Mesendoderm (in vitro differentiated cells): ENCODE measurements at regions not wholly inside any gene's neighbourhood (a gene's known extent, or its start where the extent isn't known, plus 50 kb on each side); places are given as distances from the start of the nearest gene placed in this dataset.

ENCODE experiments used
- DNase-seq: peaks from one replicate; pipeline ENCODE4 v3.0.0; 2013
- H2AK5ac ChIP-seq: 2 replicates; pipeline ENCODE4 v1.6.1; 2013; ENCODE audit warnings: low read length, inconsistent platforms
- H2BK120ac ChIP-seq: 2 replicates; pipeline ENCODE4 v1.6.1; 2013; ENCODE audit warnings: low read depth, mild to moderate bottlenecking, low read length, moderate library complexity, mixed read lengths
- H2BK15ac ChIP-seq: replicated peaks from 2 replicates; pipeline ENCODE4 v1.6.1; 2013; ENCODE audit warnings: low read depth, mild to moderate bottlenecking, moderate library complexity
- H2BK5ac ChIP-seq: 2 replicates; pipeline ENCODE4 v1.6.1; 2013; ENCODE audit warnings: low read length, inconsistent platforms
- H3K18ac ChIP-seq: 2 replicates; pipeline ENCODE4 v1.6.1; 2013; ENCODE audit warnings: mild to moderate bottlenecking, low read length, mixed read lengths
- H3K23ac ChIP-seq: one replicate; pipeline ENCODE4 v1.6.1; 2013; ENCODE audit warnings: low read length
- H3K27ac ChIP-seq: 2 replicates; pipeline ENCODE4 v1.5.1; 2013; ENCODE audit warnings: low read depth, mild to moderate bottlenecking, inconsistent platforms, low read length, moderate library complexity
- H3K27me3 ChIP-seq: 2 replicates; pipeline ENCODE4 v1.6.1; 2013; ENCODE audit warnings: low read length, control low read depth, mild to moderate bottlenecking, inconsistent platforms; ENCODE audit not compliant: insufficient read depth, poor library complexity
- H3K36me3 ChIP-seq: 2 replicates; pipeline ENCODE4 v1.6.1; 2013; ENCODE audit warnings: low read length, inconsistent platforms; ENCODE audit not compliant: control insufficient read depth, insufficient read depth
- H3K4ac ChIP-seq: one replicate; pipeline ENCODE4 v1.6.1; 2013; ENCODE audit warnings: low read depth, mild to moderate bottlenecking, low read length, moderate library complexity
- H3K4me1 ChIP-seq: 2 replicates; pipeline ENCODE4 v1.6.1; 2013; ENCODE audit warnings: low read depth, low read length, inconsistent platforms; ENCODE audit not compliant: control insufficient read depth
- H3K4me2 ChIP-seq: 2 replicates; pipeline ENCODE4 v1.6.1; 2013; ENCODE audit warnings: low read length
- H3K4me3 ChIP-seq: 2 replicates; pipeline ENCODE4 v1.5.1; 2013; ENCODE audit warnings: mild to moderate bottlenecking, low read length
- H3K56ac ChIP-seq: one replicate; pipeline ENCODE4 v1.6.1; 2013; ENCODE audit warnings: low read length
- H3K79me1 ChIP-seq: 2 replicates; pipeline ENCODE4 v1.6.1; 2013; ENCODE audit warnings: low read length, inconsistent platforms
- H3K79me2 ChIP-seq: 2 replicates; pipeline ENCODE4 v1.6.1; 2013; ENCODE audit warnings: mild to moderate bottlenecking, low read length; ENCODE audit not compliant: control insufficient read depth, insufficient read depth
- H3K9ac ChIP-seq: 2 replicates; pipeline ENCODE4 v1.6.1; 2013; ENCODE audit warnings: low read length, inconsistent platforms
- H4K5ac ChIP-seq: one replicate; pipeline ENCODE4 v1.6.1; 2013; ENCODE audit warnings: low read length
- H4K8ac ChIP-seq: one replicate; pipeline ENCODE4 v1.6.1; 2013; ENCODE audit warnings: low read depth, mild to moderate bottlenecking, control low read depth, low read length, moderate library complexity
- WGBS: extraction: QIAGEN DNeasy Blood & Tissue Kit; methylation state at CpG from one replicate; pipeline ENCODE4 v1.1.7; 2013; ENCODE audit warnings: low lambda C conversion rate, missing lambda C conversion rate; ENCODE audit not compliant: insufficient coverage; ENCODE audit errors: extremely low coverage; 5-methylcytosine and 5-hydroxymethylcytosine counted together

- Histone ChIP-seq H3K4me3 (no peak overlapping the region), H3K27ac (no peak overlapping the region), H3K4ac (no peak overlapping the region), H3K4me2 (no peak overlapping the region), H4K8ac (no peak overlapping the region), H3K9ac (no peak overlapping the region), H3K23ac (no peak overlapping the region), H3K36me3 (no peaks in the 10 kb centered on the region), H2BK15ac (no peak overlapping the region), H2AK5ac (no peak overlapping the region), H3K79me2 (no peaks in the 10 kb centered on the region), H3K79me1 (no peaks in the 10 kb centered on the region), H4K5ac (no peak overlapping the region), H2BK5ac (no peak overlapping the region), H3K56ac (no peak overlapping the region), H2BK120ac (no peak overlapping the region), H3K27me3 (no peaks in the 10 kb centered on the region), H3K4me1 (peaks cover 2% of the 10 kb centered on the region), H3K18ac (no peak overlapping the region)
- no peak for DNase-seq
Measured at GRCh38 chr2:121001641-121002040, 266.0 kb downstream of the GLI2 start.

DNA sequence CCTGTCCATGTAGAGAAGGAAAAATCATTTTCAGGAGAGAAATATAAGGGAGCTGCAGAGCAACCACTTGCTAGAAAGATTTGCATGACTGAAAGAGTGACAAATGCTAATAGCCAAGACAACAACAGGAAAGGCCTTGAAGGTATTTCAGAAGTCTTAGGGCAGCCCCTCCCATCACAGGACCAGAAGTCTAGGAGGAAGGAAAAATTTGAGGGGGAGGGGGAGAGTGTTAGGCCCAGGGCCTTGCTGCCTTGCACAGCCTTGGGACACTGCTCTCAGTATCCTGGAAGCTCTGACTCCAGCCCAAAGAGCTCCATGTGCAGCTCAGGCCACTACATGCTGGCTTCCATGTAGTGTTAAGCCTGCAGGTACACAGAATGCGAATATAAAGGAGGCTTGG lies 266.9 kb downstream of the GLI2 start:
- Histone ChIP-seq H4K8ac (no peak overlapping the region), H3K79me1 (no peaks in the 10 kb centered on the region), H3K9ac (no peak overlapping the region), H3K18ac (no peak overlapping the region), H3K56ac (no peak overlapping the region), H3K27ac (no peak overlapping the region), H2AK5ac (no peak overlapping the region), H2BK5ac (no peak overlapping the region), H3K36me3 (no peaks in the 10 kb centered on the region), H3K4ac (no peak overlapping the region), H2BK15ac (no peak overlapping the region), H3K27me3 (no peaks in the 10 kb centered on the region), H4K5ac (no peak overlapping the region), H2BK120ac (no peak overlapping the region), H3K4me2 (no peak overlapping the region), H3K4me3 (no peak overlapping the region), H3K4me1 (peaks cover 2% of the 10 kb centered on the region), H3K79me2 (no peaks in the 10 kb centered on the region), H3K23ac (no peak overlapping the region)
- peak; percentile 82 for DNase-seq
- WGBS: no CpG with 5 or more reads among the region's 1 CpG

GRCh38 chr2:121003391-121003790 lies 267.7 kb downstream of the GLI2 start:
- Histone ChIP-seq H2BK5ac (no peak overlapping the region), H3K18ac (no peak overlapping the region), H3K4ac (no peak overlapping the region), H3K36me3 (no peaks in the 10 kb centered on the region), H3K4me3 (no peak overlapping the region), H4K8ac (no peak overlapping the region), H3K27me3 (no peaks in the 10 kb centered on the region), H3K56ac (no peak overlapping the region), H3K4me1 (peaks cover 2% of the 10 kb centered on the region), H3K79me2 (no peaks in the 10 kb centered on the region), H2AK5ac (no peak overlapping the region), H3K79me1 (no peaks in the 10 kb centered on the region), H3K9ac (no peak overlapping the region), H3K23ac (no peak overlapping the region), H3K27ac (no peak overlapping the region), H3K4me2 (no peak overlapping the region), H2BK15ac (no peak overlapping the region), H4K5ac (no peak overlapping the region), H2BK120ac (no peak overlapping the region)
- DNase-seq: no peak
- no CpG with 5 or more reads among the region's 5 CpGs for WGBS

- Histone ChIP-seq H2AK5ac (no peak overlapping the region), H3K27me3 (no peaks in the 10 kb centered on the region), H2BK15ac (no peak overlapping the region), H3K79me2 (no peaks in the 10 kb centered on the region), H3K36me3 (no peaks in the 10 kb centered on the region), H3K4me3 (no peak overlapping the region), H3K23ac (no peak overlapping the region), H3K4me1 (peaks cover 2% of the 10 kb centered on the region), H3K27ac (no peak overlapping the region), H4K5ac (no peak overlapping the region), H3K79me1 (no peaks in the 10 kb centered on the region), H2BK5ac (no peak overlapping the region), H3K4ac (no peak overlapping the region), H3K18ac (no peak overlapping the region), H4K8ac (no peak overlapping the region), H2BK120ac (no peak overlapping the region), H3K9ac (no peak overlapping the region), H3K56ac (no peak overlapping the region), H3K4me2 (no peak overlapping the region)
- DNase-seq: no peak
- no CpG with 5 or more reads among the region's 5 CpGs for WGBS
Measured at GRCh38 chr2:121004359-121004758, 268.7 kb downstream of the GLI2 start.

DNA sequence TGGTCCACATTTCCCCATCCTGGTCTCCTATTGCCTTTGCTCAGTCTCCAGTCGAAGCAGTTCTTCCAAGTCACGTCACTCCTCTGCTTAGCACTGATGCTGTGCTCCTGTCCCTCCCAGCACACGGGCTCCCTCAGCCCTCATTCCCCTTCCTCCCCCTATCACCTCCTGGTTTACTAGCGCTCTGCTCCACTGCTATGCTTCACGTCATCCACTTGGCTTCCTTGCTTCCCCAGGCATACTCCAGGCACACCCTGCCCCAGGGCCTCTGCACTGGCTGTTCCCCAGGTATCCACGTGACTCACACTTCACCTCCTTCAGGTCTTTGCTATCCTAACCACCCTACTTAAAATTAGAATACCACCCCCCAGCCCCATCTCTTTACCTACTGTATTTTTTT lies 269.3 kb downstream of the GLI2 start:
- no peak for DNase-seq
- WGBS: no CpG with 5 or more reads among the region's 6 CpGs
- H3K9ac ChIP-seq: no peak overlapping the region
- H2BK5ac ChIP-seq: no peak overlapping the region
- no peak overlapping the region for H2AK5ac ChIP-seq
- H3K27ac ChIP-seq: no peak overlapping the region
- no peaks in the 10 kb centered on the region for H3K27me3 ChIP-seq
- H3K4me1 ChIP-seq: peaks cover 2% of the 10 kb centered on the region
- H2BK15ac ChIP-seq: no peak overlapping the region
- no peak overlapping the region for H2BK120ac ChIP-seq
- H3K56ac ChIP-seq: no peak overlapping the region
- H3K18ac ChIP-seq: no peak overlapping the region
- H4K5ac ChIP-seq: no peak overlapping the region
- H3K36me3 ChIP-seq: no peaks in the 10 kb centered on the region
- no peaks in the 10 kb centered on the region for H3K79me1 ChIP-seq
- no peak overlapping the region for H4K8ac ChIP-seq
- H3K4ac ChIP-seq: no peak overlapping the region
- no peak overlapping the region for H3K23ac ChIP-seq
- H3K4me2 ChIP-seq: no peak overlapping the region
- H3K4me3 ChIP-seq: no peak overlapping the region
- H3K79me2 ChIP-seq: no peaks in the 10 kb centered on the region

DNA sequence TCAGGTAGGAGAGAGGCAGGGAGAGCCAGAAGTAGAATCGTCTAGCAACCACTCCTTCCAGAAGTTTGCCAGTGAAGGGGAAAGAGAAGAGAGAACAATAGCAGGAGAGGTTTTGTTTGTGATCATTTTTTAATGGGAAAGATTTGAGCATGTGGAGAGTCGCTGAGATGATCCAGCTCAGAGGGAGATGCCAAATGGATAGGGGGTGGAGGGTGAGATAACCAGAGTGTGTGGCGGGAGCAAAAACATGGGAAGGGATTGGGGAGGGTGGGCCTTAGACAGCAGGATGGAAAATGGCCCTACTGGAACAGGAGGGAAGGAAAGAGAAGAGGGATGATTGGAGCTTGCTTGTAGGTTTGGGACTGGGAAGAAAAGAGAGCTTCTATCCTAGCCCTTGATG lies 269.8 kb downstream of the GLI2 start:
- H3K18ac ChIP-seq: no peak overlapping the region
- no peak overlapping the region for H3K4me3 ChIP-seq
- H3K23ac ChIP-seq: no peak overlapping the region
- no peak overlapping the region for H4K5ac ChIP-seq
- no peaks in the 10 kb centered on the region for H3K36me3 ChIP-seq
- no peak overlapping the region for H2BK5ac ChIP-seq
- H3K4ac ChIP-seq: no peak overlapping the region
- no CpG with 5 or more reads among the region's 3 CpGs for WGBS
- H3K56ac ChIP-seq: no peak overlapping the region
- H2AK5ac ChIP-seq: no peak overlapping the region
- H3K27me3 ChIP-seq: no peaks in the 10 kb centered on the region
- H3K79me2 ChIP-seq: no peaks in the 10 kb centered on the region
- no peak overlapping the region for H2BK15ac ChIP-seq
- no peak overlapping the region for H3K27ac ChIP-seq
- no peak overlapping the region for H3K4me2 ChIP-seq
- H3K9ac ChIP-seq: no peak overlapping the region
- DNase-seq: no peak
- H3K79me1 ChIP-seq: no peaks in the 10 kb centered on the region
- H2BK120ac ChIP-seq: no peak overlapping the region
- no peak overlapping the region for H4K8ac ChIP-seq
- peaks cover 2% of the 10 kb centered on the region for H3K4me1 ChIP-seq
